GM13977 (cell line): ENCODE measurements at regions not wholly inside any gene's neighbourhood (a gene's known extent, or its start where the extent isn't known, plus 50 kb on each side); places are given as distances from the start of the nearest gene placed in this dataset.

Experiments used
- DNase-seq: peaks from one replicate; pipeline ENCODE4 v3.0.0; 2012; ENCODE audit warnings: low spot score
- in situ Hi-C: fragments of 300-500 bp; cut with MboI; formaldehyde crosslinking; loops from one replicate; pipeline ENCODE4 v1.12.0; 2022; ENCODE audit warnings: low sequenced_read_pairs, low pct_unique_long_range_greater_than_20kb, mixed read lengths, inconsistent platforms; ENCODE audit not compliant: unreplicated experiment
- TF ChIP-seq, protein P1 (sequence below): IDR thresholded peaks from 2 replicates; pipeline ENCODE4 v1.5.1; 2012; ENCODE audit warnings: mild to moderate bottlenecking, control low read depth; ENCODE audit not compliant: insufficient read depth; ENCODE audit errors: extremely low read depth, missing control alignments

DNA sequence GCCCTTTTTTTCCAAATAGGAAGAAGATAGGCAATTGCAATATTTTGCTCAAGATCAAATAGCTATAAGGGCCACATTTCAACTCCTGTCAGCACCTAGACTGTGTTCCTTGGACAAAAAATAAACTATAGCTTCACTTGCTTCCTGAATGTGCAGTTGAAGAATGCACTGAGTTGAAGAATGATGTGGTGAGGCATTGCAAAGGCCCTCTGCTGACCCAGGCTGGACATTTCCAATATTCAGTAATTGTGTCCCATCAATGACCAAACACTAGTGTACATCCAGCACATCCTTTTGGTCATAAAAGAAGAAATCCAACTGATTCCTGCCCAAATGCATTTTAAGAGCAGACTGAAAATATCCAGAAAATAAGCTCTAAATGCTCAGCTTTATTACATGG lies 424.8 kb upstream of the TGFBR2 start:
- in situ Hi-C loops, result no loop called here
- no peak for DNase-seq
- TF ChIP-seq, protein P1, sequence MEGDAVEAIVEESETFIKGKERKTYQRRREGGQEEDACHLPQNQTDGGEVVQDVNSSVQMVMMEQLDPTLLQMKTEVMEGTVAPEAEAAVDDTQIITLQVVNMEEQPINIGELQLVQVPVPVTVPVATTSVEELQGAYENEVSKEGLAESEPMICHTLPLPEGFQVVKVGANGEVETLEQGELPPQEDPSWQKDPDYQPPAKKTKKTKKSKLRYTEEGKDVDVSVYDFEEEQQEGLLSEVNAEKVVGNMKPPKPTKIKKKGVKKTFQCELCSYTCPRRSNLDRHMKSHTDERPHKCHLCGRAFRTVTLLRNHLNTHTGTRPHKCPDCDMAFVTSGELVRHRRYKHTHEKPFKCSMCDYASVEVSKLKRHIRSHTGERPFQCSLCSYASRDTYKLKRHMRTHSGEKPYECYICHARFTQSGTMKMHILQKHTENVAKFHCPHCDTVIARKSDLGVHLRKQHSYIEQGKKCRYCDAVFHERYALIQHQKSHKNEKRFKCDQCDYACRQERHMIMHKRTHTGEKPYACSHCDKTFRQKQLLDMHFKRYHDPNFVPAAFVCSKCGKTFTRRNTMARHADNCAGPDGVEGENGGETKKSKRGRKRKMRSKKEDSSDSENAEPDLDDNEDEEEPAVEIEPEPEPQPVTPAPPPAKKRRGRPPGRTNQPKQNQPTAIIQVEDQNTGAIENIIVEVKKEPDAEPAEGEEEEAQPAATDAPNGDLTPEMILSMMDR, result no peak

DNA sequence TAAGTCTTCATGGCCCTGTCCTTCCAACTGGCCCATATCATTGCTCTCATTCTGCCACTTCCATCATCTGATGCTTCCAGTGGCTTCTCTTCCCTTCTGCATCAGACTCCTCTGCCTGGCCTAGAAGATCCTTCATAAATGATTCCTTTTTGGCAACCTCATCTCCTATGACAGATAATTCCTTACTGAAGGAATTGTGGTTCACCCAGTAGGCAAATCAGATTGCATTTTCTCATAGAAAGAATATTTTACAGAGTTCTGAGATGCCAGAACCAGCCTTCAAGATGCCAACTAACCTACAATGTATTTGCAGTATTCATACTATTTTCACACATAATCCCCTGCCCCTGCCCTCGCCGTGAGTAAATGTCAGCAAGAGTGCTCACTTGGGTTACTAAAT lies 423.0 kb upstream of the TGFBR2 start:
- in situ Hi-C loops, result no loop called here
- DNase-seq, result no peak
- TF ChIP-seq, protein P1, result no peak

DNA sequence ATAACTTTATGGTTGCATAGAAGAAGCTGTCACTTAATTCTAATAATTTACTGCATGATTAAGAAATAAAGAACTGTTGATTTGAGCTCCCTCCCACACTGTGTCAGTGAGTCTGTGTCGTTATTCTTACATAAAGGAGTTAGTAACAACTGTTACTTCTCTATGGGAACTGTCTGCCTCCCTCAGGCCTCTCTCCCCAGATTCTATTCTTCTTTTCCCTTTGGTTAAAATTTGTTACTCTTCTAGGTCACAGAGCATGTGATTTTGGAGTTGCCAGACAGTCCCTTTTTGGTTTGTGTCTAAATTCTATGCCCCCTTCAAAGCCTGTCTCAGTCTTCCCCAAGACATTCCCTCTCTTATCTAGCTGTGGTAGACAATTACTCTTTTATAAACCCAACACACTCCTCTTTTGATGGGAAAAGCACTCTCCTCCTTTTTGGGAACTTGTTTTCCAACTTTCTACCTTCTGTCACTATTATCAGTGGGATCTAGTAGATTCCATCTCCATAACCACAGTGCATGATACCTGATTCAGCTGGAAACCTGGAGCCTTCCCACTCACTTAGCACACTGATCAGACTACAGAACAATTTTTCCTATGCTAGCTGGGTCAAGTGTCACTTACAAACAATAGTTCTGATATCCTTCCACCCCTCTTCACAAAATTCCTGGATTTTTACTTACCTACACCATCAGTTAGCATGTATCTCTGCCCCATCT lies 422.1 kb upstream of the TGFBR2 start:
- in situ Hi-C loops, result no loop called here
- TF ChIP-seq, protein P1, result no peak
- DNase-seq, result no peak

DNA sequence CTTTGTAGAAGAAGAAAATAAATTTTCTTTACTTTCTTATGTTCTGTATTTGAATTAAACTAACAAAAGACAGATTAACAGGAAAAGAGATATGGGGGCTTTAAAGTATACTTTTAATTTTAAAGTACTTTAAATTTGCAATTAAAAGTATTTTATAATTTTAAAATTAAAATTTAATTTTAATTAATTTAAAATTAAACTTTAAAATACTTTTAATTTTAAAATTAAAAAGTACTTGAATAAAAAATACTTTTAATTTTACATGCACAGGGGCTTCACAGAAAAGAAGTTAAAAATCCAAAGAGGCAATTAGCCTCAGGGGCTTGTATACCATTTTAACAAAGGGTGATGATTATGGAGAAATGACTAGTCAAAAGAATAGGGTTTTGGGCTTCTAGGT lies 420.5 kb upstream of the TGFBR2 start:
- DNase-seq, result no peak
- TF ChIP-seq, protein P1, result no peak
- in situ Hi-C loops, result no loop called here

DNA sequence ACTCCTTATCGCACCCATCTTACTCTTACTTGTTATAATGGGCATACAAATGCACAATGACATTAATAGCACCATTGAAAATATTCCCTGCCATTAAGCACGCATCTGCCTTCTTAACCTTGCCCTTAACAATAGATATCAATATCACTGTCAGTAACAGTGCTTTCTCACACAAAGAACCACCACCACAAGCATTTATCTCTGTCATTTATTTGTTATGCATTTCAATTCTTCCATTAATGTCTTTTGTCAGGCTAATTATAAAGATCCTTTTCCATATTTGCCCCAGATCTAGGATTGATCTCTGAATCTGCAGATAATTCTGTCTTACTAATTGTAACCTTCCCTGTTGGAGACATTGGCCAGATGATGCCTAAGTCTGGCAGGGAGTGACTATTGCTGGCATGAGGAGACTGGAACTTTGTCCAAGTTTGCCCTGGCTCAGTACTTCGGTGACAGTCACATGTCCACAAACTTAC lies 419.6 kb upstream of the TGFBR2 start:
- in situ Hi-C loops, result no loop called here
- TF ChIP-seq, protein P1, result no peak
- no peak for DNase-seq

DNA sequence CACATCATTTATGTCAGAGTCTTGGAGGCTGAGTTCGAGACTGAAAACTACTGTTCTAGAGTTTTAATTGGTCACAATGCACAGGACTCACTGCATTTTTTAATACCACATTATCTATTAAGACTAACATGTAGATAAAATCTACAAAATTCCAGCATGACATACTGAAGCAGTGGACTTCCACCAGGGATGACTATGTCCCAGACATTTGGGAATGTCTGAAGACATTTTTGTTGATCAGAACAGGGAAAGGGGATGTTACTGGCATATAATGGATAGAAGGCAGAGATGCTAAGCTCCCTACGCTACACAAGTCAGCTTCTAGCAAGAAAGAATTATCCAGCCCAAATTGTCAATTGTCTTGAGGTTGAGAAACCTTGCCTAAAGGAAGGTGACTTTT lies 419.0 kb upstream of the TGFBR2 start:
- in situ Hi-C loops, result no loop called here
- no peak for DNase-seq
- TF ChIP-seq, protein P1, result no peak
